Activated CD8-positive, alpha-beta T cell treated with anti-CD3 and anti-CD28 coated beads, Interleukin-2, amount 10 ng/mL, durations not matched to agents 7 days and 5 days (primary cell): ENCODE measurements at regions not wholly inside any gene's neighbourhood (a gene's known extent, or its start where the extent isn't known, plus 50 kb on each side); places are given as distances from the start of the nearest gene placed in this dataset.

Experiments used
- ATAC-seq: fragments of 150-1000 bp; cut with Tn5 transposase; one replicate; pipeline ENCODE4 v1.10.0; 2021; ENCODE audit warnings: moderate library complexity
- CTCF ChIA-PET: fragments of 350-600 bp; sonication (Branson Sonifier 250); formaldehyde crosslinking; loops from one replicate; lab custom pipeline; 2021; ENCODE audit warnings: antibody characterized with exemption; lab: Charles Lee
- POLR2A ChIA-PET: fragments of 350-600 bp; sonication (Branson Sonifier 250); formaldehyde crosslinking; loops from one replicate; lab custom pipeline; 2021; ENCODE audit warnings: antibody characterized with exemption; lab: Charles Lee
- DNase-seq: peaks from one replicate; pipeline ENCODE4 v3.0.0-alpha.2; 2020
- H3K27ac Mint-ChIP-seq: one replicate; pipeline ENCODE4 v1.8.0; 2021; ENCODE audit warnings: mild to moderate bottlenecking, mixed read lengths
- H3K27me3 Mint-ChIP-seq: one replicate; pipeline ENCODE4 v1.8.0; 2021; ENCODE audit warnings: low read depth, mixed read lengths
- H3K36me3 Mint-ChIP-seq: one replicate; pipeline ENCODE4 v1.8.0; 2021; ENCODE audit warnings: low read depth, mixed read lengths
- H3K4me1 Mint-ChIP-seq: one replicate; pipeline ENCODE4 v1.8.0; 2021; ENCODE audit warnings: low read depth, mixed read lengths
- H3K4me3 Mint-ChIP-seq: one replicate; pipeline ENCODE4 v1.8.0; 2021; ENCODE audit warnings: mild to moderate bottlenecking, mixed read lengths
- H3K9me3 Mint-ChIP-seq: one replicate; pipeline ENCODE4 v1.8.0; 2022; ENCODE audit warnings: mixed read lengths; ENCODE audit not compliant: insufficient read depth

GRCh38 chr10:78358351-78358750 is 324.7 kb downstream of the RPS24 start:
- ATAC-seq: no peak
- Mint-ChIP-seq H3K27ac (no peak overlapping the region), H3K9me3 (no peaks in the 10 kb centered on the region), H3K4me3 (no peak overlapping the region), H3K4me1 (peaks cover 29% of the 10 kb centered on the region), H3K36me3 (peaks cover 3% of the 10 kb centered on the region), H3K27me3 (no peaks in the 10 kb centered on the region)
- CTCF ChIA-PET: no interaction called here
- POLR2A ChIA-PET: no interaction called here
- DNase-seq: no peak

- Mint-ChIP-seq H3K4me1 (peaks cover 31% of the 10 kb centered on the region), H3K36me3 (peaks cover 3% of the 10 kb centered on the region), H3K27me3 (no peaks in the 10 kb centered on the region), H3K9me3 (no peaks in the 10 kb centered on the region), H3K27ac (no peak overlapping the region), H3K4me3 (no peak overlapping the region)
- no peak for ATAC-seq
- DNase-seq: no peak
- POLR2A ChIA-PET: no interaction called here
- CTCF ChIA-PET: no interaction called here
These were observed 325.3 kb downstream of the RPS24 start for GRCh38 chr10:78358982-78359381.

DNA sequence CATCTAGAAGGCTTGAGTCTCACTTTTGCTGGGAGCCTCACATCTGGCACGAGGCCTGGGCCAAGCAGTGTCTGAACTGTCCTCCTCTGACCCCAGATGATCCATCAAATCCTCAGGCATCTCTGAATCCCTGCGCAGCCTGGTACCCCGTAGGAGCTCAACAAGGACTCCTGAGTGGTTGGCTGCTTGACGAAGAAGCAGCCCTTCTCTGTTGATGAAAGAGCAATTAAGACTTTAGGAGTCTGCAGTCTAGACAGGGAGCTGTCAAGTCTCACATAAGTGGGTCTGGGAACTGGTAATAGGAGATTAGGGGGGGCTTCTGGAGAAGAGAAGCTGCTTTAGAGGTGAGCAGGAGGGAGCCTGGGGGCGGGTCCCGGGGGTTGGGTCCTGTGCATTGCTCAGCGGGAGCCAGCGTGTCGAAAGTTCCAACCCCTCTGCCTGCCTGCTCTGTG is 326.0 kb downstream of the RPS24 start:
- Mint-ChIP-seq H3K27me3 (no peaks in the 10 kb centered on the region), H3K4me1 (peaks cover 31% of the 10 kb centered on the region), H3K27ac (no peak overlapping the region), H3K4me3 (no peak overlapping the region), H3K36me3 (peaks cover 3% of the 10 kb centered on the region), H3K9me3 (no peaks in the 10 kb centered on the region)
- no peak for ATAC-seq
- ChIA-PET CTCF (interaction anchor here (0.9 kb wide), 1 partner anchor 835 kb away, joined by 3 read pairs; no protein-coding TSS in a partner anchor), POLR2A (no interaction called here)
- DNase-seq: no peak

- H3K27ac Mint-ChIP-seq: no peak overlapping the region
- ATAC-seq: no peak
- CTCF ChIA-PET: interaction anchor here (0.9 kb wide), 1 partner anchor 835 kb away, joined by 3 read pairs; no protein-coding TSS in a partner anchor
- no peak overlapping the region for H3K4me3 Mint-ChIP-seq
- H3K9me3 Mint-ChIP-seq: no peaks in the 10 kb centered on the region
- no peaks in the 10 kb centered on the region for H3K27me3 Mint-ChIP-seq
- no peak for DNase-seq
- H3K36me3 Mint-ChIP-seq: peaks cover 3% of the 10 kb centered on the region
- POLR2A ChIA-PET: no interaction called here
- peaks cover 31% of the 10 kb centered on the region for H3K4me1 Mint-ChIP-seq
These were observed 326.6 kb downstream of the RPS24 start for GRCh38 chr10:78360284-78360683.

DNA sequence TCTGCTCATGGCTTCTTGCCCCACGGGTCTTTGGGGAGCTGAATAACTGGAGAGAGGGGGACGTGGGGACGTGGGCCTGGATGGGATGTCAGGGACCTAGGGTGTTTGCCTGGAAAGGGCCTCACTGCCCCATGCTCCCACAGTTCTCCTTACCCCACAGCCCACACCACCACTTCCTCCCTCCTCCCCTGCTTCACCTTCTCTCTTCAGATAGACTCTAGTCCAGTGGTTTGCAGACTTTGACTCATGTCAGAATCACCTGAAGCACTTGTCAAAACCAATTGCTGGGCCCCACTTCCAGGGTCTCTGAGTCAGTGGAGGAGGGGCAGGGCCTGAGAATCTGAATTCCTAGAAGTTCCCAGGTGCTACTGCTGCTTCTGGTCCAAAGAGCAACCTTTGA is 327.4 kb downstream of the RPS24 start:
- Mint-ChIP-seq H3K27me3 (no peaks in the 10 kb centered on the region), H3K4me1 (peaks cover 31% of the 10 kb centered on the region), H3K9me3 (no peaks in the 10 kb centered on the region), H3K27ac (peak overlapping the region; percentile 92), H3K36me3 (peaks cover 3% of the 10 kb centered on the region), H3K4me3 (no peak overlapping the region)
- ChIA-PET POLR2A (no interaction called here), CTCF (no interaction called here)
- peak; percentile 47 for ATAC-seq
- peak; percentile 46 for DNase-seq

GRCh38 chr10:78362406-78363022 is 328.9 kb downstream of the RPS24 start:
- ChIA-PET POLR2A (interaction anchor here (0.7 kb wide), 1 partner anchor 11 kb away, joined by 3 read pairs; no protein-coding TSS in a partner anchor), CTCF (interaction anchor here (0.7 kb wide), 1 partner anchor 9 kb away, joined by 3 read pairs; no protein-coding TSS in a partner anchor)
- H3K27me3 Mint-ChIP-seq: no peaks in the 10 kb centered on the region
- DNase-seq (peak; percentile 43), ATAC-seq (peak; percentile 79)
- peak overlapping the region; percentile 52 for H3K4me3 Mint-ChIP-seq
- peaks cover 3% of the 10 kb centered on the region for H3K36me3 Mint-ChIP-seq
- peak overlapping the region; percentile 92 for H3K27ac Mint-ChIP-seq
- H3K9me3 Mint-ChIP-seq: no peaks in the 10 kb centered on the region
- H3K4me1 Mint-ChIP-seq: peaks cover 31% of the 10 kb centered on the region

GRCh38 chr10:78363190-78363589 is 329.5 kb downstream of the RPS24 start:
- ATAC-seq (no peak), DNase-seq (no peak)
- Mint-ChIP-seq H3K4me1 (peaks cover 31% of the 10 kb centered on the region), H3K36me3 (peaks cover 3% of the 10 kb centered on the region), H3K9me3 (no peaks in the 10 kb centered on the region), H3K27ac (peak overlapping the region; percentile 92), H3K4me3 (no peak overlapping the region), H3K27me3 (no peaks in the 10 kb centered on the region)
- ChIA-PET POLR2A (no interaction called here), CTCF (interaction anchor here (0.7 kb wide), 1 partner anchor 8 kb away, joined by 3 read pairs; no protein-coding TSS in a partner anchor)

GRCh38 chr10:78365694-78366093 is 332.0 kb downstream of the RPS24 start:
- H3K27me3 Mint-ChIP-seq: no peaks in the 10 kb centered on the region
- no peaks in the 10 kb centered on the region for H3K9me3 Mint-ChIP-seq
- H3K36me3 Mint-ChIP-seq: peaks cover 3% of the 10 kb centered on the region
- H3K4me1 Mint-ChIP-seq: peaks cover 36% of the 10 kb centered on the region
- DNase-seq (no peak), ATAC-seq (no peak)
- CTCF ChIA-PET: no interaction called here
- POLR2A ChIA-PET: no interaction called here
- no peak overlapping the region for H3K4me3 Mint-ChIP-seq
- H3K27ac Mint-ChIP-seq: no peak overlapping the region

DNA sequence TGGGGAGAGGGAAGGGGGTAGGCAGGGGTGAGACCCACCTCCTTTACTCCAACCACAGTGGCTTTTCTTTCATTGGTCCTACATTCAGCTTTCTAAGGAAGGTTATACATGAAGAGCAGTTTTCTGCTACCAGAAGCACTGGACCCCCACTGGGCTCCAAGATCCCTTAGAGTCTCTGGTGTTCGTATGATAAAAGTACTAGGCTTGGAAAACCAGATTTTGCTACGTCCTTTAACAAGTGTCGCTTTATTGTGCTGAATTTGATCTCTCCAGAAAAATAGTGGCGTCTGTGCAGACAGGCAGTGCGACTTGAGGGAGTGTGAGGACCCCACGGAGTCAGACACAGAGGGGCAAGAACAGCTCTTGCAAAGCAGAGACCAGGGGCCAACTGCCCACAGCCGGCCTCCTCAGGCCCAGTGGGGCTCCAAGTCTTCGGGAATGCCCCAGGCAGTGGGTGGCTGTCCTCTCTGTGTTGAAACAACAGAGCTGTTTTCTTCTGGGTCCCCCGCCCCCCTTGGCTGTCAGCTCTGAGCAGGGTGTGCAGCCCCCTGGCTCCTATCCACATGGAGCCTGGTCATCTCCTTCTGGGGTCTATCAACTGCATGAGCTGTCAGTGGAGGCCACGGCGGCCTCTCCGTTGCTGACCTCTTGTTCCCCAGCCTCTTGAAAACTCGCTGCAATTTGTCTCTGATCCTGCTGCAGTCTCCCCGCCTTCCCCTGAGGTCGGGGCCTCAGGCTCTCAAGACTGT is 333.2 kb downstream of the RPS24 start:
- Mint-ChIP-seq H3K27ac (no peak overlapping the region), H3K4me1 (peaks cover 25% of the 10 kb centered on the region), H3K9me3 (no peaks in the 10 kb centered on the region), H3K27me3 (no peaks in the 10 kb centered on the region), H3K4me3 (no peak overlapping the region), H3K36me3 (peaks cover 3% of the 10 kb centered on the region)
- CTCF ChIA-PET: no interaction called here
- POLR2A ChIA-PET: no interaction called here
- ATAC-seq (no peak), DNase-seq (no peak)

DNA sequence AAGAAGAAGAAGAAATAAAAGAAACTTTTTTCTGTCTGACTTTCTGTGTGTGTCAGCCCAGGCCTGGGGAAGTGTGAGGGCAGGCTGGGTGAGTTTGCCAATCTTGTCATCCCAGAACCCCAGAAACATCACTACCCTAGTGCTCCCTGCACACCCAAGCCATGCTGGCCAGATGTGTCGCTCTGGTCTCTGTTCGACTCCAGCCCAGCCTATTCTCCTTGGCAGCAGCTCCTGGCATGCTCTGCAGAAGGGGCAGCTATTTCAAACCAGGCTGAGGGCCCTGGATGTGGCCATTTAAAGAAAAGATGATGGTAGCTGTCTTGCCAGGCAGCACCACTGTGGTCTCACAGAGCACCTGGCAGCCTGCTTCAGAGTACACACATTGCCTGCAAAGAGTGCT is 334.1 kb downstream of the RPS24 start:
- DNase-seq: no peak
- no peak for ATAC-seq
- ChIA-PET CTCF (interaction anchor here (1.0 kb wide), 1 partner anchor 14 kb away, joined by 3 read pairs; no protein-coding TSS in a partner anchor), POLR2A (no interaction called here)
- H3K36me3 Mint-ChIP-seq: no peaks in the 10 kb centered on the region
- no peaks in the 10 kb centered on the region for H3K27me3 Mint-ChIP-seq
- no peak overlapping the region for H3K4me3 Mint-ChIP-seq
- no peaks in the 10 kb centered on the region for H3K9me3 Mint-ChIP-seq
- H3K27ac Mint-ChIP-seq: no peak overlapping the region
- peaks cover 16% of the 10 kb centered on the region for H3K4me1 Mint-ChIP-seq

GRCh38 chr10:78371136-78371535 is 337.5 kb downstream of the RPS24 start:
- Mint-ChIP-seq H3K9me3 (no peaks in the 10 kb centered on the region), H3K4me3 (no peak overlapping the region), H3K27ac (no peak overlapping the region), H3K36me3 (no peaks in the 10 kb centered on the region), H3K27me3 (no peaks in the 10 kb centered on the region), H3K4me1 (peaks cover 8% of the 10 kb centered on the region)
- ATAC-seq: no peak
- POLR2A ChIA-PET: no interaction called here
- no peak for DNase-seq
- CTCF ChIA-PET: interaction anchor here (0.9 kb wide), 1 partner anchor 8 kb away, joined by 3 read pairs; no protein-coding TSS in a partner anchor

- DNase-seq (no peak), ATAC-seq (no peak)
- no peaks in the 10 kb centered on the region for H3K36me3 Mint-ChIP-seq
- no peaks in the 10 kb centered on the region for H3K9me3 Mint-ChIP-seq
- peaks cover 2% of the 10 kb centered on the region for H3K27me3 Mint-ChIP-seq
- H3K27ac Mint-ChIP-seq: no peak overlapping the region
- peaks cover 8% of the 10 kb centered on the region for H3K4me1 Mint-ChIP-seq
- ChIA-PET CTCF (no interaction called here), POLR2A (no interaction called here)
- no peak overlapping the region for H3K4me3 Mint-ChIP-seq
These were observed 339.1 kb downstream of the RPS24 start for GRCh38 chr10:78372806-78373205.
